Activated naive CD4-positive, alpha-beta T cell treated with anti-CD3 and anti-CD28 coated beads, Interleukin-2, amount 10 ng/mL, durations not matched to agents 7 days and 5 days (primary cell): ENCODE measurements at regions not wholly inside any gene's neighbourhood (a gene's known extent, or its start where the extent isn't known, plus 50 kb on each side); places are given as distances from the start of the nearest gene placed in this dataset.
"Not testable (repeated sequence)": the region's sequence is repeated elsewhere in the genome, so short reads cannot be mapped to it uniquely, and the experiment has no call there.

Source experiments
- CTCF ChIA-PET: fragments of 350-600 bp; sonication (Branson Sonifier 250); formaldehyde crosslinking; loops from one replicate; lab custom pipeline; 2021; ENCODE audit warnings: antibody characterized with exemption; lab: Charles Lee
- DNase-seq: peaks from one replicate; pipeline ENCODE4 v3.0.0-alpha.2; 2020
- H3K27ac Mint-ChIP-seq: one replicate; pipeline ENCODE4 v1.8.0; 2021; ENCODE audit warnings: mild to moderate bottlenecking, moderate library complexity, mixed read lengths
- H3K27me3 Mint-ChIP-seq: one replicate; pipeline ENCODE4 v1.8.0; 2021; ENCODE audit warnings: mild to moderate bottlenecking, mixed read lengths
- H3K36me3 Mint-ChIP-seq: one replicate; pipeline ENCODE4 v1.8.0; 2021; ENCODE audit warnings: mixed read lengths
- H3K4me1 Mint-ChIP-seq: one replicate; pipeline ENCODE4 v1.8.0; 2021; ENCODE audit warnings: mixed read lengths
- H3K4me3 Mint-ChIP-seq: one replicate; pipeline ENCODE4 v1.8.0; 2021; ENCODE audit warnings: mild to moderate bottlenecking, moderate library complexity, mixed read lengths
- H3K9me3 Mint-ChIP-seq: one replicate; pipeline ENCODE4 v1.8.0; 2021; ENCODE audit warnings: mixed read lengths

GRCh38 chr11:116339306-116340098 lies 433.3 kb downstream of the BUD13 start:
- H3K36me3 Mint-ChIP-seq: no peaks in the 10 kb centered on the region
- no peaks in the 10 kb centered on the region for H3K4me1 Mint-ChIP-seq
- H3K9me3 Mint-ChIP-seq: peaks cover 4% of the 10 kb centered on the region
- H3K27me3 Mint-ChIP-seq: no peaks in the 10 kb centered on the region
- CTCF ChIA-PET: no interaction called here
- no peak overlapping the region for H3K4me3 Mint-ChIP-seq
- no peak overlapping the region for H3K27ac Mint-ChIP-seq
- no peak for DNase-seq

- H3K36me3 Mint-ChIP-seq, DNase-seq, H3K9me3 Mint-ChIP-seq, CTCF ChIA-PET, H3K4me3 Mint-ChIP-seq, H3K27ac Mint-ChIP-seq, H3K27me3 Mint-ChIP-seq, H3K4me1 Mint-ChIP-seq: not testable (repeated sequence)
These were observed 434.3 kb downstream of the BUD13 start for GRCh38 chr11:116338500-116338899.

- no peak for DNase-seq
- no peak overlapping the region for H3K4me3 Mint-ChIP-seq
- no peaks in the 10 kb centered on the region for H3K4me1 Mint-ChIP-seq
- H3K27ac Mint-ChIP-seq: no peak overlapping the region
- H3K27me3 Mint-ChIP-seq: no peaks in the 10 kb centered on the region
- no peaks in the 10 kb centered on the region for H3K36me3 Mint-ChIP-seq
- H3K9me3 Mint-ChIP-seq: peaks cover 4% of the 10 kb centered on the region
- CTCF ChIA-PET: no interaction called here
These were observed 436.2 kb downstream of the BUD13 start for GRCh38 chr11:116336540-116336939.

GRCh38 chr11:116335891-116336290 lies 436.9 kb downstream of the BUD13 start:
- peaks cover 4% of the 10 kb centered on the region for H3K9me3 Mint-ChIP-seq
- no peaks in the 10 kb centered on the region for H3K36me3 Mint-ChIP-seq
- H3K27ac Mint-ChIP-seq: no peak overlapping the region
- no peaks in the 10 kb centered on the region for H3K4me1 Mint-ChIP-seq
- DNase-seq: no peak
- no peak overlapping the region for H3K4me3 Mint-ChIP-seq
- CTCF ChIA-PET: no interaction called here
- H3K27me3 Mint-ChIP-seq: no peaks in the 10 kb centered on the region

GRCh38 chr11:116335078-116335477 lies 437.7 kb downstream of the BUD13 start:
- CTCF ChIA-PET: no interaction called here
- Mint-ChIP-seq H3K27ac (no peak overlapping the region), H3K36me3 (no peaks in the 10 kb centered on the region), H3K4me1 (no peaks in the 10 kb centered on the region), H3K9me3 (peaks cover 5% of the 10 kb centered on the region), H3K4me3 (no peak overlapping the region), H3K27me3 (no peaks in the 10 kb centered on the region)
- DNase-seq: no peak

GRCh38 chr11:116334596-116334995 lies 438.2 kb downstream of the BUD13 start:
- no peak overlapping the region for H3K27ac Mint-ChIP-seq
- no peaks in the 10 kb centered on the region for H3K36me3 Mint-ChIP-seq
- CTCF ChIA-PET: no interaction called here
- no peaks in the 10 kb centered on the region for H3K4me1 Mint-ChIP-seq
- H3K27me3 Mint-ChIP-seq: no peaks in the 10 kb centered on the region
- no peak for DNase-seq
- peaks cover 5% of the 10 kb centered on the region for H3K9me3 Mint-ChIP-seq
- H3K4me3 Mint-ChIP-seq: no peak overlapping the region

- Mint-ChIP-seq H3K4me3 (no peak overlapping the region), H3K27me3 (no peaks in the 10 kb centered on the region), H3K36me3 (no peaks in the 10 kb centered on the region), H3K4me1 (no peaks in the 10 kb centered on the region), H3K9me3 (peaks cover 5% of the 10 kb centered on the region), H3K27ac (no peak overlapping the region)
- DNase-seq: no peak
- CTCF ChIA-PET: interaction anchor here (0.5 kb wide), 1 partner anchor 806 kb away, joined by 3 read pairs; no protein-coding TSS in a partner anchor
These were observed 439.7 kb downstream of the BUD13 start for GRCh38 chr11:116333001-116333535.

GRCh38 chr11:116332391-116332790 lies 440.4 kb downstream of the BUD13 start:
- CTCF ChIA-PET: no interaction called here
- Mint-ChIP-seq H3K4me3 (no peak overlapping the region), H3K36me3 (no peaks in the 10 kb centered on the region), H3K27ac (no peak overlapping the region), H3K9me3 (peaks cover 5% of the 10 kb centered on the region), H3K4me1 (no peaks in the 10 kb centered on the region), H3K27me3 (no peaks in the 10 kb centered on the region)
- no peak for DNase-seq

- Mint-ChIP-seq H3K27ac (no peak overlapping the region), H3K27me3 (peaks cover under 1% of the 10 kb centered on the region), H3K36me3 (no peaks in the 10 kb centered on the region), H3K4me1 (no peaks in the 10 kb centered on the region), H3K4me3 (no peak overlapping the region), H3K9me3 (peaks cover 1% of the 10 kb centered on the region)
- DNase-seq: no peak
- CTCF ChIA-PET: no interaction called here
These were observed 441.4 kb downstream of the BUD13 start for GRCh38 chr11:116331381-116331780.

GRCh38 chr11:116330439-116331185 lies 442.2 kb downstream of the BUD13 start:
- no peak overlapping the region for H3K27ac Mint-ChIP-seq
- no peak for DNase-seq
- no peaks in the 10 kb centered on the region for H3K36me3 Mint-ChIP-seq
- CTCF ChIA-PET: no interaction called here
- H3K9me3 Mint-ChIP-seq: peaks cover 1% of the 10 kb centered on the region
- peaks cover 4% of the 10 kb centered on the region for H3K27me3 Mint-ChIP-seq
- no peak overlapping the region for H3K4me3 Mint-ChIP-seq
- no peaks in the 10 kb centered on the region for H3K4me1 Mint-ChIP-seq

GRCh38 chr11:116329354-116330090 lies 443.3 kb downstream of the BUD13 start:
- H3K9me3 Mint-ChIP-seq: peaks cover 1% of the 10 kb centered on the region
- no peak for DNase-seq
- CTCF ChIA-PET: no interaction called here
- H3K36me3 Mint-ChIP-seq: no peaks in the 10 kb centered on the region
- H3K27me3 Mint-ChIP-seq: peaks cover 4% of the 10 kb centered on the region
- no peak overlapping the region for H3K4me3 Mint-ChIP-seq
- H3K27ac Mint-ChIP-seq: no peak overlapping the region
- no peaks in the 10 kb centered on the region for H3K4me1 Mint-ChIP-seq

GRCh38 chr11:116328851-116329250 lies 443.9 kb downstream of the BUD13 start:
- Mint-ChIP-seq H3K9me3 (peaks cover 1% of the 10 kb centered on the region), H3K4me3 (no peak overlapping the region), H3K27ac (no peak overlapping the region), H3K4me1 (no peaks in the 10 kb centered on the region), H3K27me3 (peaks cover 4% of the 10 kb centered on the region), H3K36me3 (no peaks in the 10 kb centered on the region)
- DNase-seq: no peak
- CTCF ChIA-PET: no interaction called here

- Mint-ChIP-seq H3K36me3 (no peaks in the 10 kb centered on the region), H3K4me1 (no peaks in the 10 kb centered on the region), H3K9me3 (peaks cover 1% of the 10 kb centered on the region), H3K27me3 (peaks cover 4% of the 10 kb centered on the region), H3K4me3 (no peak overlapping the region), H3K27ac (no peak overlapping the region)
- CTCF ChIA-PET: no interaction called here
- DNase-seq: no peak
These were observed 444.4 kb downstream of the BUD13 start for GRCh38 chr11:116328391-116328790.

- CTCF ChIA-PET: no interaction called here
- H3K4me3 Mint-ChIP-seq: no peak overlapping the region
These were observed 446.6 kb downstream of the BUD13 start for GRCh38 chr11:116326146-116326545.

More at GRCh38 chr11:116326146-116326545, 446.6 kb downstream of the BUD13 start:
- peaks cover 4% of the 10 kb centered on the region for H3K27me3 Mint-ChIP-seq
- H3K27ac Mint-ChIP-seq: no peak overlapping the region
- peaks cover 1% of the 10 kb centered on the region for H3K9me3 Mint-ChIP-seq
- H3K4me1 Mint-ChIP-seq: no peaks in the 10 kb centered on the region
- no peaks in the 10 kb centered on the region for H3K36me3 Mint-ChIP-seq
- no peak for DNase-seq
